IgD-negative memory B cell (primary cell): ENCODE measurements at regions not wholly inside any gene's neighbourhood (a gene's known extent, or its start where the extent isn't known, plus 50 kb on each side); places are given as distances from the start of the nearest gene placed in this dataset.
"Not testable (repeated sequence)": the region's sequence is repeated elsewhere in the genome, so short reads cannot be mapped to it uniquely, and the experiment has no call there.

ENCODE experiments used
- H3K27ac Mint-ChIP-seq, 3 donors: one replicate each; pipeline ENCODE4 v1.8.0; 2020 to 2022; ENCODE audit warnings: mild to moderate bottlenecking in 3 of 3, mixed read lengths in 3 of 3, moderate library complexity in 1 of 3
- H3K27me3 Mint-ChIP-seq: one replicate; pipeline ENCODE4 v1.8.0; 2021; ENCODE audit warnings: mixed read lengths
- H3K36me3 Mint-ChIP-seq: one replicate; pipeline ENCODE4 v1.8.0; 2020; ENCODE audit warnings: mild to moderate bottlenecking, mixed read lengths
- H3K4me1 Mint-ChIP-seq, 3 donors: one replicate each; pipeline ENCODE4 v1.8.0; 2020 to 2022; ENCODE audit warnings: mixed read lengths in 3 of 3, mild to moderate bottlenecking in 1 of 3
- H3K4me3 Mint-ChIP-seq, 4 donors: one replicate each; pipeline ENCODE4 v1.8.0; 2020 to 2022; ENCODE audit warnings: mild to moderate bottlenecking in 4 of 4, mixed read lengths in 4 of 4, moderate library complexity in 3 of 4
- H3K9me3 Mint-ChIP-seq, 3 donors: one replicate each; pipeline ENCODE4 v1.8.0; 2020 to 2021; ENCODE audit warnings: mixed read lengths in 3 of 3, mild to moderate bottlenecking in 1 of 3

DNA sequence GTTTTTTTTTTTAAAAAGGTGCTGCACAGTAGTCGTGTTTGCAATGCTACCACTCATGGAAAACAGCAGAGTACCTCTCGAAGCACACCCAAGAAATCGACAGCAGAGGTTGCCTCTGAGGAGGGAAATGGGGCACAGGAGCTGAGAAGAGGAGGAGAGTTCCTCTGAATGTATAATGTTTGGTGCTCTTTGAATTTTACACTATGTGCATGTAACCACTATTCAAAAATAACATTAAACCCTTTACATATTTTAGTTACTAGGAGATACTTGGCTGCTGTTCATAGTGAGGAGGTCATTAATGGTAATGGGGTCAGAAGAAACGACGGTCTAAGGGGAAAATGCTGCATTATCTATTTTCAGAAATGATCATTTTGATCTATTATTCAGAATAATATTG lies 129.4 kb upstream of the CLEC14A start:
- Mint-ChIP-seq H3K4me3 (no peak overlapping the region), H3K27ac (no peak overlapping the region), H3K36me3 (no peaks in the 10 kb centered on the region), H3K9me3 (peaks cover 0 to 7% (median 5%) of the 10 kb centered on the region in 3 donors), H3K27me3 (no peaks in the 10 kb centered on the region), H3K4me1 (no peaks in the 10 kb centered on the region)

DNA sequence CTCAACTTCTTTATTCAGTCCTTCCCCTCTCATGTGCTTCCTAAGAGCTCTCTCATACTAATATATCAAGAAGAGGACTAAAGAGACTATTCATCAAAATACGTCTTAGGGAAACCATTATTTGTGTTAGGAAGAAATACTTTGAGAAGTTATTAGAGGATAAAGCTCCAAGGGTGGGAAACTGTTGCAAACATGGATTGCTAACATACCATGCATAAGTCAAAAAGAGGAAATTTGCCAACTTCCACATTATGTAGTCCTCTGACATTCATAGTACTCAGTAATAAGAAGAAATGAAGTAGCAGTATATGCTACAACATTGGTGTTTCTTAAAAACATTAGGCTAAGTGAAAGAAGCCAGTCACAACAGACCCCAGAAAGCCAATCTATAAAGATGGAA lies 128.8 kb upstream of the CLEC14A start:
- Mint-ChIP-seq H3K36me3 (no peaks in the 10 kb centered on the region), H3K27me3 (no peaks in the 10 kb centered on the region), H3K4me3 (no peak overlapping the region), H3K4me1 (no peaks in the 10 kb centered on the region), H3K9me3 (peaks cover 0 to 9% (median 7%) of the 10 kb centered on the region in 3 donors), H3K27ac (no peak overlapping the region)

DNA sequence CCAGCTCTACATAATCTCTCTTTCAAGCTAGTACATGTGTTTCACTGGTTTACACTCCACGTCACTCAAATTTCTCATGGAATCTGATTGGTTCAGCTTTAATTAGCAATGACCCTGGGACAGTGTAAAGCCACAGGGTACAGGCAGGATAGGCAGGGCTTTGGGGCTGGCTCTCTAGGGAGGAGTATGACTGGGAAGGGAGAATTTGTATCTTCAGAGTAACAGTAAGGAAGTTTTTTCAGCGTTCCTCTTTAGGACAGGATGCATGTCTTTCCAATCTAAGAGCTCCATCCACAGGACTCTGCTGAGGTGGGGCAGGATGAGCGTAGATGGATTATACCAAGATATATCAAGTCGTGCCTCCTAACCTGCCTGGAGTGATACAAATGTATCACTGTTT lies 112.0 kb upstream of the CLEC14A start:
- H3K27me3 Mint-ChIP-seq = no peaks in the 10 kb centered on the region
- H3K9me3 Mint-ChIP-seq = peaks cover 0 to 12% (median 4%) of the 10 kb centered on the region in 3 donors
- no peak overlapping the region for H3K27ac Mint-ChIP-seq
- no peaks in the 10 kb centered on the region for H3K36me3 Mint-ChIP-seq
- no peak overlapping the region for H3K4me3 Mint-ChIP-seq
- no peaks in the 10 kb centered on the region for H3K4me1 Mint-ChIP-seq

DNA sequence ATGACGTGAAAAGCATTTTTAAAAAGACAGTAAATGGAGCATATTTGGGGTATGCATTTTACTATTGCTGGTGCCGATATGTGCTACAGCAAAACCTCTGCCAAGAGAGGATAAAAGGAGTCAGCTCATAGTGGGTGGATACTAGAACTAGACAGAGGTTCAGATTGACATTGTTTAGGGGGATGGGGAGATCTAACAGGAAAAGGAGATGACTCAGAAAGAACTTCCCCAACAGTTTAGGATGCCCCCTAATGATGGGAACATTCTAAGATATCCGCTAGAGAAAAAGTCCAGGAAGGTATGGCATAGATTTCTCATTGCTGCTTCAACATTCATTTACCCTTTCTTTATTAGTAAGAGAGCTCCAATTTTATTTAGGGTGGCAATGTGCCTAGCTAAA lies 110.5 kb upstream of the CLEC14A start:
- Mint-ChIP-seq H3K27ac (no peak overlapping the region), H3K4me1 (no peaks in the 10 kb centered on the region), H3K9me3 (peaks cover 0 to 8% (median 4%) of the 10 kb centered on the region in 3 donors), H3K27me3 (no peaks in the 10 kb centered on the region), H3K4me3 (no peak overlapping the region), H3K36me3 (no peaks in the 10 kb centered on the region)

DNA sequence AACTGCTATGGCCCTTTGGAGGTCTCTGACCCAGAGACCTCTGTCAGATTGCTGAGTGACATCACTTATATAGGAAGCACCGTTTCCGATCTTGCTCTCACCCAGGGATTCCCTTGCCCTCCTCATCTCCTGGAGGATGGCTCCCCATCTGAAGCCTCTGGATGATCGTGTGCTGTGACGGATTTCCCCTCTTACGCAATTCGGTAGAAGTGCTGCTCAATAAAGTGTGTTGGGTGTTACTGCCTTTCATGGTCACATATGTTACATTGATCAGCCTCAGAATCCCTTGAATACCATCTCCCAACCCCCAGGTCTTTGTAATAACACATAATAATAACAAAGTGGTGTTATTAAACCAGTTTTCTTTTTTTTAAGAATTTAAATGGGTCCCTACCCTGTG lies 107.3 kb upstream of the CLEC14A start:
- H3K9me3 Mint-ChIP-seq = peaks cover 3 to 21% (median 6%) of the 10 kb centered on the region in 3 donors
- H3K36me3 Mint-ChIP-seq = no peaks in the 10 kb centered on the region
- H3K4me1 Mint-ChIP-seq = no peaks in the 10 kb centered on the region
- no peaks in the 10 kb centered on the region for H3K27me3 Mint-ChIP-seq
- H3K4me3 Mint-ChIP-seq = no peak overlapping the region
- no peak overlapping the region for H3K27ac Mint-ChIP-seq

DNA sequence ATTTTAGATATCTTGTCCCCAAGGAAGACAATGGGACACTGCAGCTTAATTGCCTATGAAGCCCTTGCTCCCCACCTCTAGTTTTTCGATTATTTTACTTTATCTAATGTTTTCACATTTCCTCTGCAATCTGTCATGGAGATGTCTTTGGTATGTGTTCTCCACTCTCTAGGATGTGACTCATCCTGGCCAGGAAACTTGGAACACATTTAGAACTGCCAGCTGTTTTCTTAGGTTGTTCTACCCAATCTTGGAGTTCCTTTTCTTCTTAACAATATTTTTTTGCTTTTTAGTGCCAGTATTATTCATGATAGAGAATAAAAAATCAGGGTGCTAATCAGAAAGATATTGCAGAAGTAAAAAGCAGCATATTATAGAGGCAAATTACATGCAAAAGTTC lies 101.7 kb upstream of the CLEC14A start:
- Mint-ChIP-seq H3K9me3 (peaks cover 2 to 35% (median 12%) of the 10 kb centered on the region in 3 donors), H3K4me1 (no peaks in the 10 kb centered on the region), H3K36me3 (no peaks in the 10 kb centered on the region), H3K4me3 (no peak overlapping the region), H3K27me3 (no peaks in the 10 kb centered on the region), H3K27ac (no peak overlapping the region)

DNA sequence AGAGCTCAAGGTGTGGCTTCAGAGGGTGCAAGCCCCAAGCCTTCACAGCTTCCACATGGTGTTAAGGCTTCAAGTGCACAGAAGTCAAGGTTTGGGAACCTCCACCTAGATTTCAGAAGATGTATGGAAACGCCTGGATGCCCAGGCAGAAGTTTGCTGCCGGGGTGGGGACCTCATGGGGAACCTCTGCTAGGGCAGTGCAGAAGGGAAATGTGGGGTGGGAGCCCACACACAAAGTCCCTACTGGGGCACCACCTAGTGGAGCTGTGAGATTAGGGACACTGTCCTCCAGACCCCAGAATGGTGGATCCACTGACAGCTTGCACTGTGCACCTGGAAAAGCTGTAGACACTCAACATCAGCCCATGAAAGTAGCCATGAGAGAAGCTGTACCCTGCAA lies 99.6 kb upstream of the CLEC14A start:
- H3K9me3 Mint-ChIP-seq = peaks cover 2 to 29% (median 8%) of the 10 kb centered on the region in 3 donors
- H3K36me3 Mint-ChIP-seq, H3K27ac Mint-ChIP-seq, H3K4me1 Mint-ChIP-seq, H3K27me3 Mint-ChIP-seq, H3K4me3 Mint-ChIP-seq: not testable (repeated sequence)

DNA sequence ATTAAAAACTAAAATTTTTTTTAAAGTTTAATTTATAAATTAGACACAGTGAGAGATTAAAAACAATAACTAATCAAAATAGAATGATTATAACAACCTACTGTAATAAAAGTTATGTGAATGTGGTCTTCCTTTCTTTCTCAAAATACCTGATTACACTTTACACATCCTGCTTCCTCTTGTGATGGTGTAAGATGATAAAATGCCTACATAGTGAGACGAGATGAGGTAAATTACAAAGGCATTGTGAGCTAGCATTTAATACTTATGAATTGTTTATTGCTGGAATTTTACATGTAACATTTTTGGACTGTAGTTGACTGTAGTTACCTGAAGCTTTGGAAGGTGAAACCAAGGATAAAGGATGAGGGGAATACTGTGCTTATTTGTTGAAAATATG lies 94.2 kb upstream of the CLEC14A start:
- no peak overlapping the region for H3K27ac Mint-ChIP-seq
- no peaks in the 10 kb centered on the region for H3K4me1 Mint-ChIP-seq
- no peaks in the 10 kb centered on the region for H3K36me3 Mint-ChIP-seq
- no peak overlapping the region for H3K4me3 Mint-ChIP-seq
- no peaks in the 10 kb centered on the region for H3K27me3 Mint-ChIP-seq
- peaks cover 5 to 12% (median 11%) of the 10 kb centered on the region in 3 donors for H3K9me3 Mint-ChIP-seq

DNA sequence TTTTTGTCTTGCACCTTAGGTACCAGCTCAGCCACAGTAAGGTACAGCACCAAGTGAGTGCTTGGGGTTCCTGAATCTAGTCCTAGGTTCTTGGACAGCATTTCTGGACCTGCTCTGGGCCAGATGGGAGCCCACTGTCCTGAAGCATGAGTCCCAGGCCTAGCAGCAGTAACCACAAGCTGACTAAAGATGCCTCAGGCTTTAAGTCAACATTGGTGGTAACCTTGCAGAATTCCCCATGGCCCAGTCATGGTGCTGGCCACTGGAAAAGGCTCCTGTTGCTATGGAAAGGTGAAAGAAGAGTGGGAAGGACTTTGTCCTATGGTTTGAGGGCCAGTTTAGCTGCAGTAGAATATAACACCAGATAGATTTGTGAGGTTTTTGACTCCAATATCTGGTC lies 86.9 kb upstream of the CLEC14A start:
- H3K4me1 Mint-ChIP-seq = no peaks in the 10 kb centered on the region
- peaks cover 2 to 6% (median 3%) of the 10 kb centered on the region in 3 donors for H3K9me3 Mint-ChIP-seq
- no peaks in the 10 kb centered on the region for H3K36me3 Mint-ChIP-seq
- no peak overlapping the region for H3K4me3 Mint-ChIP-seq
- no peak overlapping the region for H3K27ac Mint-ChIP-seq
- no peaks in the 10 kb centered on the region for H3K27me3 Mint-ChIP-seq

DNA sequence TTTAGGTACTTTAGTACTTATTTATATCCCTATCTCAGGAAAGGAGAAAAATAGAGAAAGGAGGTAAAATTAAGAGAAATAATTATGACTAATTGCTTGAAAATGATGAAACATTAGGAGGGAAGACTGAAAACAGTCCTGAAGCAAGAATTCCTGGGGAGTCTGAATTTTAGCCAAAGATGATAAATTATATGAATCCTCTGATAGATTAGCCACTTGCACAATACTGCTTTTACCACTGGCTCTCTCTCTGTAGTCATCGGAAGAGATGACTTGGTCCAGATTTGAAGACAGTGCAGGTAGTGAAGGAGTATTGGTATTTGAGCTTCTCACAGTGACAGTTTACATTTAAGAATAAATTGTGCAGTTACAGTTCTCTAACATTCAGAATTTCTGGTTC lies 83.8 kb upstream of the CLEC14A start:
- no peaks in the 10 kb centered on the region for H3K4me1 Mint-ChIP-seq
- H3K27me3 Mint-ChIP-seq = no peaks in the 10 kb centered on the region
- H3K4me3 Mint-ChIP-seq = no peak overlapping the region
- H3K27ac Mint-ChIP-seq = no peak overlapping the region
- no peaks in the 10 kb centered on the region for H3K36me3 Mint-ChIP-seq
- H3K9me3 Mint-ChIP-seq = peaks cover 2 to 4% (median 2%) of the 10 kb centered on the region in 3 donors

DNA sequence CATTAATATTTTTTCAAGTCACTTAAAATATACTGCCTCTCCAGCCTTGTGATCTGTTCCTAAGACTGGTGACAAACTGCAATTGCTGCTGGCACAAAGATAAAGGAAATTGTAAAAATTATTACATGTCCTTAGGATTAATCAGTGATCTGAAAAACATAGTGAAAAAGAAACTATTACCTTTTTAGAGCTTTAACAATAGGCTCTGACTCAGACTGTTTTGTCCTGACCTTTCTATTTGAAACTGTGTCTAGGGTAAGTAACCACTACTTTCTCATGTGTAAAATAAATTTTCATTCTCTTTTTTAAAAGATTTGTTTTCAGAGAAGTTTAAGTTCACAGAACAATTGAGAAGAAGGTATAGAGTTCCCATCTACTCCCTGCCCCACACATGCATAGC lies 80.4 kb upstream of the CLEC14A start:
- peaks cover 2 to 8% (median 2%) of the 10 kb centered on the region in 3 donors for H3K9me3 Mint-ChIP-seq
- H3K4me1 Mint-ChIP-seq = no peaks in the 10 kb centered on the region
- no peaks in the 10 kb centered on the region for H3K36me3 Mint-ChIP-seq
- H3K4me3 Mint-ChIP-seq = no peak overlapping the region
- H3K27ac Mint-ChIP-seq = no peak overlapping the region
- no peaks in the 10 kb centered on the region for H3K27me3 Mint-ChIP-seq

DNA sequence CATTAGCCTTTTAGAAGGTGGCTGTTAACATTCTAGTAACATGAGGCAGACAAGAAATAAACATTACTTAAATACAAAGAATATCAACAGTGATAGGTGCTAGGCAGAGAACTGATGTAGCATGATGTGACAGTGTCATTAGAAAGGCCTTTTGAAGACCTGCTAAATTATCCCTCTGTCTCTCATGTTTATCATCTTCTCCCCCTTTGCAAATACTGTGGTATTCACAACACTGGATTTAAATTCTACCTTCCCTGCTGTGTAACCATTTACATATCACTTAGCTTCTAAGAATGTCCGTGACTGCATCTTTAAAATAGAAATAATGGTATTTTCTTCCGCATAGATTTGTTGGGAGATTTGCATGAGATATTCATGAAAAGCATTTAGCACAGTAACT lies 74.4 kb upstream of the CLEC14A start:
- no peak overlapping the region for H3K4me3 Mint-ChIP-seq
- H3K4me1 Mint-ChIP-seq = no peaks in the 10 kb centered on the region
- H3K27me3 Mint-ChIP-seq = no peaks in the 10 kb centered on the region
- H3K9me3 Mint-ChIP-seq = peaks cover 2 to 18% (median 8%) of the 10 kb centered on the region in 3 donors
- H3K27ac Mint-ChIP-seq = no peak overlapping the region
- no peaks in the 10 kb centered on the region for H3K36me3 Mint-ChIP-seq

DNA sequence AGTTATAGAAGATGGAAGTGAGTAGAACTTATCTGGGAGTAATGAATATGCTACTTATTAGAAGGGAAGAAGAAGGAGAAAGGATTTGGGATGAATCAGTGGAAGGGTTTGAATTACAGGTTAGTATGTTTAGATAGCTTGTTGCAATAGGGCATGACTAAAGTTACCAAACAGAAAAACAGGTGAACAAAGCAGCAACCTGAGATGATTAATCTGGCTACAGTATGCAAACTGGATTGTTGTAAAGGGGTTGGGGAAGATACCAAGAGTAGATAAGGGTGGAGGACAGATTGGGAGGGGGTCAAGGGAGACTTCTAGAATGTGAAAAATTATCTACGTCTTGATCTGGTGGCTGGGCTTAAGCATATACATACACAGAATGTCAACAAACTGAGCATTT lies 73.4 kb upstream of the CLEC14A start:
- Mint-ChIP-seq H3K27me3 (no peaks in the 10 kb centered on the region), H3K4me3 (no peak overlapping the region), H3K27ac (no peak overlapping the region), H3K9me3 (peaks cover 2 to 15% (median 8%) of the 10 kb centered on the region in 3 donors), H3K36me3 (no peaks in the 10 kb centered on the region), H3K4me1 (no peaks in the 10 kb centered on the region)

DNA sequence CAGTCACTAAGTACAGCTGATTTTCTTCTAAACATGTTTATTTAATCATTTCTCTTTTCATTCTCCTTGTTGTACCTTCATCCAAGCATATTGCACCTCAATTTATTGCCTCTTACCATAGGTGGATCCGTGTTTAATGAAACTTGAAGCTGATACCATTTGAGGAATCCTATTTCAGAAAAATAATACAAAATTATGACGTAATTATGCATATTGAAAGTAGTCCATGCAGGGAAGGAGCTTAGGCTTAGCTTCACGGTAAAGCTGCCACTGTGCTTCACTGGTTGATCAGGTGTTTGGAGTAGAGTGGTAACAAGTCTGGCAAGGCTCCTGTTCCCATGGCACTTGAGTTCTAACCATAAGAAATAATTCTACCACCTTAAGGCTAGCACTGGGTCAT lies 61.0 kb upstream of the CLEC14A start:
- Mint-ChIP-seq H3K9me3 (peaks cover 0 to 4% (median 2%) of the 10 kb centered on the region in 3 donors), H3K27me3 (no peaks in the 10 kb centered on the region), H3K4me3 (no peak overlapping the region), H3K4me1 (no peaks in the 10 kb centered on the region), H3K36me3 (peaks cover 3% of the 10 kb centered on the region), H3K27ac (no peak overlapping the region)

DNA sequence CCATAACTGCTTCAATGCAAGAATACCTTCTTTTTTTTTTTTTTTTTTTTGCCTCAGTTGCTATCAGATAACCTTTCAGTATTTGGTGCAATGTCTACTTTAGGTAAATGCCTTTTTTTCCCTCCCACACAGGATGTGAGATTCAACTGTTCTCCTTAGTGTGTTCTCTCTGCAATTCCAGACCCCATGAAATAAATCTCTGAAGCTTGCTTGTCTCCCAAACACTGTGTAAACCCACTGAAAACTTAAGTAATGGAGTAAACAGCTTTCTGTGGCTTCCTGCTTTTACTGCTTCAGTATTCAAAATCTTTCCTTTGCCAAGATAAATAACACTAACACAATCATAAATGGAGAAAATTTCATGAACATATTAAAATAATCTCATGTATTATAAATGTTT lies 55.8 kb upstream of the CLEC14A start:
- no peak overlapping the region for H3K27ac Mint-ChIP-seq
- no peak overlapping the region for H3K4me3 Mint-ChIP-seq
- no peaks in the 10 kb centered on the region for H3K9me3 Mint-ChIP-seq

DNA sequence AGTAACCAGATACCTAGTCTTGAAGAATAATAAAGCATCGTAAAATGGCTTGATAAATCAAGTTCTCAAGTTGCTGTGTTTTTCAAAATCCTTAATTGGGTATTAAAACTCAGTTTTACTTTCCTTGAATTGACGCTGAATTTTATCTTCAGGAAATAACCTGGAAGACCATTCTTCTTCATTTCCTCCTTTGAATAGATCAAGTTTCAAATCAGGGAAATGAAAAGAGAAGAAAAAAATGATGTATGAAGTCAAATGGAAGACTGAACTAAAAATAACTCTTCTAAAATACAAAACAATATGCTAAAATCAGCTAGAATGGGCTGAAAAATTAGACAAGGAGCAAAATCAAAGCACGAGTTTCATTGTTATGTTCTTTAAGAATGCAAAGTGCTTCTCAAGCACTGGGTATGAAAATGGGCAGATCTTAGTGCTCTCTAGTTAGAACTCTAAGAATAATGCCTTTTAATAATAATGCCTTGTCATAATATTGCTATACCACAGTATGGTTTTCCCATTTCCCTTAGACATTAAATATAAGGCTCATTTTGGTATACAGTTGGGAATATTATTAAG lies 54.6 kb upstream of the CLEC14A start:
- Mint-ChIP-seq H3K4me3 (no peak overlapping the region), H3K27me3 (no peaks in the 10 kb centered on the region), H3K27ac (no peak overlapping the region), H3K9me3 (peaks cover 0 to 4% (median 0%) of the 10 kb centered on the region in 3 donors), H3K36me3 (no peaks in the 10 kb centered on the region), H3K4me1 (no peaks in the 10 kb centered on the region)

More for the DNA sequence above, 55.8 kb upstream of the CLEC14A start:
- Mint-ChIP-seq H3K4me1 (no peaks in the 10 kb centered on the region), H3K36me3 (no peaks in the 10 kb centered on the region), H3K27me3 (no peaks in the 10 kb centered on the region)
